HEK293 (cell line): ENCODE measurements at regions not wholly inside any gene's neighbourhood (a gene's known extent, or its start where the extent isn't known, plus 50 kb on each side); places are given as distances from the start of the nearest gene placed in this dataset.

Experiments used
- CTCF ChIA-PET: fragments of 350-600 bp; formaldehyde crosslinking; extraction: SDS; loops from one replicate; lab custom pipeline; 2021; ENCODE audit warnings: antibody characterized with exemption; lab: Yijun Ruan, JAX
- POLR2A ChIA-PET: fragments of 300-600 bp; formaldehyde crosslinking; extraction: SDS; loops from one replicate; lab custom pipeline; 2020; ENCODE audit warnings: antibody characterized with exemption, inconsistent platforms; lab: Yijun Ruan, JAX
- H3K27ac ChIP-seq: fragments of 200-500 bp; sonication (Bioruptor generic); 2 replicates; pipeline ENCODE4 v1.5.1; 2014; ENCODE audit warnings: low read depth, low read length, control low read depth, inconsistent platforms; ENCODE audit errors: extremely low read depth
- H3K36me3 ChIP-seq, 2 experiments: fragments of 200-500 bp in 1 of 2; sonication (Bioruptor generic) in 1 of 2; 1 replicate in 1 of 2; 2 replicates in 1 of 2; pipeline ENCODE4 v1.5.1; 2014 to 2017; ENCODE audit warnings: inconsistent platforms in 2 of 2, low read length in 2 of 2; ENCODE audit not compliant: control insufficient read depth in 2 of 2, insufficient read depth in 1 of 2
- H3K4me1 ChIP-seq: fragments of 200-500 bp; sonication (Bioruptor generic); 2 replicates; pipeline ENCODE4 v1.5.1; 2014; ENCODE audit warnings: mild to moderate bottlenecking, low read length, inconsistent platforms; ENCODE audit not compliant: control insufficient read depth, insufficient read depth
- H3K4me3 ChIP-seq: 2 replicates; pipeline ENCODE4 v1.5.1; 2011; ENCODE audit warnings: low read depth, mild to moderate bottlenecking, control low read depth, low read length, moderate library complexity
- H3K9me3 ChIP-seq: fragments of 200-500 bp; sonication (Bioruptor generic); 2 replicates; pipeline ENCODE4 v1.5.1; 2014; ENCODE audit warnings: low read depth, low read length, inconsistent platforms; ENCODE audit not compliant: control insufficient read depth, insufficient read depth
- RBAK ChIP-seq: fragments of 450-650 bp; formaldehyde crosslinking; IDR thresholded peaks from 2 replicates; pipeline ENCODE4 v1.5.1; 2016; ENCODE audit warnings: missing biosample characterization, missing genetic modification characterization
- TRIM28 ChIP-seq: IDR thresholded peaks from 2 replicates; pipeline ENCODE4 v1.6.1; 2011; ENCODE audit warnings: low read length, control low read depth, borderline replicate concordance
- YY2 ChIP-seq: fragments of 450-650 bp; formaldehyde crosslinking; IDR thresholded peaks from 2 replicates; pipeline ENCODE4 v1.5.1; 2016; ENCODE audit warnings: missing biosample characterization, missing genetic modification characterization
- ZFHX2 ChIP-seq: fragments of 450-650 bp; formaldehyde crosslinking; conservative IDR thresholded peaks from 2 replicates; pipeline ENCODE4 v1.5.1; 2016; ENCODE audit warnings: missing biosample characterization, missing genetic modification characterization
- ZNF223 ChIP-seq: fragments of 450-650 bp; formaldehyde crosslinking; IDR thresholded peaks from 2 replicates; pipeline ENCODE4 v1.5.1; 2016; ENCODE audit warnings: missing biosample characterization, missing genetic modification characterization
- ZNF292 ChIP-seq: fragments of 450-650 bp; formaldehyde crosslinking; IDR thresholded peaks from 2 replicates; pipeline ENCODE4 v1.5.1; 2016; ENCODE audit warnings: low read depth, missing biosample characterization, missing genetic modification characterization, borderline replicate concordance
- ZNF311 ChIP-seq: fragments of 450-650 bp; formaldehyde crosslinking; IDR thresholded peaks from 2 replicates; pipeline ENCODE4 v1.5.1; 2017; ENCODE audit warnings: missing biosample characterization, missing genetic modification characterization, borderline replicate concordance
- ZNF391 ChIP-seq: fragments of 450-650 bp; formaldehyde crosslinking; IDR thresholded peaks from 2 replicates; pipeline ENCODE4 v1.5.1; 2016; ENCODE audit warnings: low read depth, missing biosample characterization, missing genetic modification characterization, borderline replicate concordance
- ZNF394 ChIP-seq: fragments of 450-650 bp; formaldehyde crosslinking; IDR thresholded peaks from 2 replicates; pipeline ENCODE4 v1.5.1; 2016; ENCODE audit warnings: missing biosample characterization, missing genetic modification characterization, mild to moderate bottlenecking, moderate library complexity, borderline replicate concordance
- ZNF48 ChIP-seq: fragments of 450-650 bp; formaldehyde crosslinking; IDR thresholded peaks from 2 replicates; pipeline ENCODE4 v1.5.1; 2016; ENCODE audit warnings: missing biosample characterization, missing genetic modification characterization
- ZNF510 ChIP-seq: fragments of 450-650 bp; formaldehyde crosslinking; IDR thresholded peaks from 2 replicates; pipeline ENCODE4 v1.5.1; 2018; ENCODE audit warnings: mild to moderate bottlenecking, missing genetic modification characterization, missing biosample characterization; ENCODE audit not compliant: insufficient replicate concordance
- ZNF549 ChIP-seq: fragments of 450-650 bp; IDR thresholded peaks from 2 replicates; pipeline ENCODE4 v1.5.1; 2018; ENCODE audit warnings: missing biosample characterization, missing genetic modification characterization, mild to moderate bottlenecking, inconsistent platforms, moderate library complexity
- ZNF555 ChIP-seq: fragments of 450-650 bp; formaldehyde crosslinking; conservative IDR thresholded peaks from 2 replicates; pipeline ENCODE4 v1.5.1; 2017; ENCODE audit warnings: missing biosample characterization, mild to moderate bottlenecking, missing genetic modification characterization, inconsistent platforms
- ZNF558 ChIP-seq: fragments of 450-650 bp; formaldehyde crosslinking; IDR thresholded peaks from 2 replicates; pipeline ENCODE4 v1.5.1; 2016; ENCODE audit warnings: missing biosample characterization, missing genetic modification characterization
- ZNF621 ChIP-seq: fragments of 450-650 bp; formaldehyde crosslinking; IDR thresholded peaks from 2 replicates; pipeline ENCODE4 v1.5.1; 2017; ENCODE audit warnings: missing biosample characterization, missing genetic modification characterization
- ZNF623 ChIP-seq: fragments of 450-650 bp; formaldehyde crosslinking; IDR thresholded peaks from 2 replicates; pipeline ENCODE4 v1.5.1; 2016; ENCODE audit warnings: missing biosample characterization, missing genetic modification characterization
- ZNF664 ChIP-seq: fragments of 450-650 bp; formaldehyde crosslinking; IDR thresholded peaks from 2 replicates; pipeline ENCODE4 v1.5.1; 2016; ENCODE audit warnings: missing biosample characterization, missing genetic modification characterization
- ZNF701 ChIP-seq: fragments of 450-650 bp; formaldehyde crosslinking; IDR thresholded peaks from 2 replicates; pipeline ENCODE4 v1.5.1; 2016; ENCODE audit warnings: missing biosample characterization, missing genetic modification characterization
- ZNF830 ChIP-seq: fragments of 450-650 bp; IDR thresholded peaks from 2 replicates; pipeline ENCODE4 v1.5.0; 2018; ENCODE audit warnings: missing biosample characterization, missing genetic modification characterization, low read depth, mild to moderate bottlenecking, moderate library complexity
- TF ChIP-seq, protein P1 (sequence below): fragments of 450-650 bp; formaldehyde crosslinking; IDR thresholded peaks from 2 replicates; pipeline ENCODE4 v1.5.1; 2016; ENCODE audit warnings: missing biosample characterization, missing genetic modification characterization
- TF ChIP-seq, protein P2 (sequence below): sonication (generic); formaldehyde crosslinking; IDR thresholded peaks from 2 replicates; pipeline ENCODE4 v1.8.1; 2022; ENCODE audit warnings: mild to moderate bottlenecking, moderate library complexity, missing genetic modification reagents
- TF ChIP-seq, protein P3 (sequence below): fragments of 450-650 bp; formaldehyde crosslinking; IDR thresholded peaks from 2 replicates; pipeline ENCODE4 v1.5.1; 2016; ENCODE audit warnings: missing biosample characterization, missing genetic modification characterization

DNA sequence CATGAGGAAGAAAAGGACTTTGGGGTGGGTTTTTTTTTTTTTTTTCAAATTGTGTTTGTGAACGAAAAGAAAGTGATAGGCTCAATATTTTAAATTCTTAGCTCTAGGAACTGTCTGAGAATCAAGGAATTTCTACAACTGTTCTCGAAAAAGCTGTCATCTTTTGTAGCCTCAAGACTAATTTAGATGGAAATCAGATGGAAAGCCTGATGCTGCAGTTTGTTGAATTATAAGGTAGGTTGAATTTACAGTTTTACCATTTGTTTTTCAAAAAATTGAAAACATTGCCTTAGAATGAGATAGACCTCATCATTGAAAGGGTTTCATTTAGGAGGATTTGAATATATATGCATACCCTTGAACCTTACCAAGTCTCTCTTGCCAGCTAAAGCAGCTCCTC lies 109.3 kb upstream of the TRHDE start:
- ChIA-PET POLR2A (no interaction called here), CTCF (no interaction called here)
- Histone ChIP-seq H3K27ac (no peak overlapping the region), H3K4me1 (no peaks in the 10 kb centered on the region), H3K36me3 (no peaks in the 10 kb centered on the region), H3K9me3 (no peaks in the 10 kb centered on the region), H3K4me3 (no peak overlapping the region)
- TF ChIP-seq ZNF311 (tag by site-specific recombination) (no peak), ZNF223 (tag by site-specific recombination) (no peak)
- TF ChIP-seq, protein P1, sequence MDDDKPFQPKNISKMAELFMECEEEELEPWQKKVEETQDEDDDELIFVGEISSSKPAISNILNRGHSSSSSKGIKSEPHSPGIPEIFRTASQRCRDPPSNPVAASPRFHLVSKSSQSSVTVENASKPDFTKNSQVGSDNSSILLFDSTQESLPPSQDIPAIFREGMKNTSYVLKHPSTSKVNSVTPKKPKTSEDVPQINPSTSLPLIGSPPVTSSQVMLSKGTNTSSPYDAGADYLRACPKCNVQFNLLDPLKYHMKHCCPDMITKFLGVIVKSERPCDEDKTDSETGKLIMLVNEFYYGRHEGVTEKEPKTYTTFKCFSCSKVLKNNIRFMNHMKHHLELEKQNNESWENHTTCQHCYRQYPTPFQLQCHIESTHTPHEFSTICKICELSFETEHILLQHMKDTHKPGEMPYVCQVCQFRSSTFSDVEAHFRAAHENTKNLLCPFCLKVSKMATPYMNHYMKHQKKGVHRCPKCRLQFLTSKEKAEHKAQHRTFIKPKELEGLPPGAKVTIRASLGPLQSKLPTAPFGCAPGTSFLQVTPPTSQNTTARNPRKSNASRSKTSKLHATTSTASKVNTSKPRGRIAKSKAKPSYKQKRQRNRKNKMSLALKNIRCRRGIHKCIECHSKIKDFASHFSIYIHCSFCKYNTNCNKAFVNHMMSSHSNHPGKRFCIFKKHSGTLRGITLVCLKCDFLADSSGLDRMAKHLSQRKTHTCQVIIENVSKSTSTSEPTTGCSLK (tag by site-specific recombination), result no peak

DNA sequence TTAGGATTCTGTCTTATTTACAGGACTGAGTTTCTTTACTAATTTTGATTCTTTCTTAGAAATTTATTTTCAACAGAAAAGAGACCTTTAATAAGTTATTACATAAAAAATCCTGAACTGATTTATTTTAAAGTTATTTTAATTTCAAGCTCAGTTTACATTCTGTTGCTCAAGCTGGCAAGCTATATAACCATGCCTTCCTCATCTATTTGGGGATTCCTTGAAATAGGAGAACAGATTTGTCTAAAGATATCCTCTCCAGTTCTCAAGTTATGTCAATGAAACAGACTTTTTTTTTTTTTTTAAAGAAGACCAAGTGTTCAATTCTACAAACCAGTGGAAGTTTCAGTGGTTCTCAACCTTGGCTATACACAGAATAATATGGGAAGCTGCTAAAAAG lies 103.3 kb upstream of the TRHDE start:
- TF ChIP-seq YY2 (no peak), ZNF701 (tag by site-specific recombination) (no peak), ZNF391 (tag by site-specific recombination) (no peak), ZNF558 (tag by site-specific recombination) (no peak), ZNF623 (no peak), ZNF555 (tag by site-specific recombination) (no peak), ZNF292 (tag by site-specific recombination) (no peak), ZNF394 (tag by site-specific recombination) (no peak), ZNF830 (tag by site-specific recombination) (no peak)
- TF ChIP-seq, protein P2, sequence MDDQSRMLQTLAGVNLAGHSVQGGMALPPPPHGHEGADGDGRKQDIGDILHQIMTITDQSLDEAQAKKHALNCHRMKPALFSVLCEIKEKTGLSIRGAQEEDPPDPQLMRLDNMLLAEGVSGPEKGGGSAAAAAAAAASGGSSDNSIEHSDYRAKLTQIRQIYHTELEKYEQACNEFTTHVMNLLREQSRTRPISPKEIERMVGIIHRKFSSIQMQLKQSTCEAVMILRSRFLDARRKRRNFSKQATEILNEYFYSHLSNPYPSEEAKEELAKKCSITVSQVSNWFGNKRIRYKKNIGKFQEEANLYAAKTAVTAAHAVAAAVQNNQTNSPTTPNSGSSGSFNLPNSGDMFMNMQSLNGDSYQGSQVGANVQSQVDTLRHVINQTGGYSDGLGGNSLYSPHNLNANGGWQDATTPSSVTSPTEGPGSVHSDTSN (CRISPR knock-in tag), result no peak
- TF ChIP-seq, protein P3, sequence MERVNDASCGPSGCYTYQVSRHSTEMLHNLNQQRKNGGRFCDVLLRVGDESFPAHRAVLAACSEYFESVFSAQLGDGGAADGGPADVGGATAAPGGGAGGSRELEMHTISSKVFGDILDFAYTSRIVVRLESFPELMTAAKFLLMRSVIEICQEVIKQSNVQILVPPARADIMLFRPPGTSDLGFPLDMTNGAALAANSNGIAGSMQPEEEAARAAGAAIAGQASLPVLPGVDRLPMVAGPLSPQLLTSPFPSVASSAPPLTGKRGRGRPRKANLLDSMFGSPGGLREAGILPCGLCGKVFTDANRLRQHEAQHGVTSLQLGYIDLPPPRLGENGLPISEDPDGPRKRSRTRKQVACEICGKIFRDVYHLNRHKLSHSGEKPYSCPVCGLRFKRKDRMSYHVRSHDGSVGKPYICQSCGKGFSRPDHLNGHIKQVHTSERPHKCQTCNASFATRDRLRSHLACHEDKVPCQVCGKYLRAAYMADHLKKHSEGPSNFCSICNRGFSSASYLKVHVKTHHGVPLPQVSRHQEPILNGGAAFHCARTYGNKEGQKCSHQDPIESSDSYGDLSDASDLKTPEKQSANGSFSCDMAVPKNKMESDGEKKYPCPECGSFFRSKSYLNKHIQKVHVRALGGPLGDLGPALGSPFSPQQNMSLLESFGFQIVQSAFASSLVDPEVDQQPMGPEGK (tag by site-specific recombination), result no peak
- TF ChIP-seq, all 188 proteins: peak for 0
- CTCF ChIA-PET, result interaction anchor here (0.6 kb wide), 1 partner anchor 132 kb away, joined by 7 read pairs; no protein-coding TSS in a partner anchor
- H3K4me1 ChIP-seq, result no peaks in the 10 kb centered on the region
- POLR2A ChIA-PET, result interaction anchor here (0.7 kb wide), 1 partner anchor 150 kb away, joined by 5 read pairs; no protein-coding TSS in a partner anchor
- no peak overlapping the region for H3K27ac ChIP-seq
- no peaks in the 10 kb centered on the region for H3K9me3 ChIP-seq
- H3K36me3 ChIP-seq, result no peaks in the 10 kb centered on the region
- no peak overlapping the region for H3K4me3 ChIP-seq

DNA sequence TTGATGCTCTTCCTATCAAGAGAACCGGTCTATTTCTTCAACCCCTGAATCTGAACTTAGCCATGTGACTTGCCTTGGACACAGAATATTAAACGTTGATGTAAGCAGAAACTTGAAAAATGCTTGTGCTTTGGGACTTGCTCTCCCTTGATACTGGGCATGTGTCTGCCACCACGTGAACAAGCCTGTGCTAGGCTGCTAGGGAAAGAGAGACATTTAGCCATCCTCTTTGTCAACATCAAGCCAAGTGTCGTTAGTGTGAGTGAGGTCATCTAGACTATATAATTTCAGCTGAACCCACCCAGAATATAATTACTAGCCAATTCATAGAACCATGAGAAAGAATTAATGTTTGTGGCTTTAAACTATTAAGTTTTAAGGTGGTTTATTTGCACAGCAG lies 98.2 kb upstream of the TRHDE start:
- Histone ChIP-seq H3K4me1 (no peaks in the 10 kb centered on the region), H3K36me3 (no peaks in the 10 kb centered on the region)
- TF ChIP-seq ZNF555 (tag by site-specific recombination) (no peak), ZNF664 (tag by site-specific recombination) (no peak), ZNF510 (no peak), ZNF621 (tag by site-specific recombination) (no peak), ZFHX2 (tag by site-specific recombination) (no peak), RBAK (tag by site-specific recombination) (no peak), TRIM28 (no peak), ZNF549 (tag by site-specific recombination) (no peak), ZNF48 (tag by site-specific recombination) (no peak)
- TF ChIP-seq, all 188 proteins: peak for 0
- Histone ChIP-seq H3K27ac (no peak overlapping the region), H3K4me3 (no peak overlapping the region), H3K9me3 (no peaks in the 10 kb centered on the region)
- CTCF ChIA-PET, result no interaction called here
- POLR2A ChIA-PET, result no interaction called here
